HepG2 (cell line): ENCODE measurements at regions not wholly inside any gene's neighbourhood (a gene's known extent, or its start where the extent isn't known, plus 50 kb on each side); places are given as distances from the start of the nearest gene placed in this dataset.

Experiments used
- ATAC-seq: fragments of 200-7000 bp; cut with Tn5 transposase; 3 replicates; pipeline ENCODE4 v1.9.1; 2020; ENCODE audit warnings: mild to moderate bottlenecking, moderate library complexity
- BruUV-seq: library from RNA; stranded (reverse); fragments of 400-500 nt; replicated peaks from 2 replicates; lab custom pipeline; 2021; lab: Mats Ljungman, UMichigan
- CTCF ChIA-PET: fragments of 300-600 bp; formaldehyde crosslinking; extraction: SDS; loops from one replicate; lab custom pipeline; 2021; ENCODE audit warnings: low total read pairs, inconsistent platforms, low intra/inter-chr PET ratio; lab: Yijun Ruan, JAX
- POLR2A ChIA-PET: fragments of 350-600 bp; sonication (Branson Sonifier 250); formaldehyde crosslinking; loops from one replicate; lab custom pipeline; 2020; ENCODE audit warnings: antibody characterized with exemption, inconsistent platforms; lab: Yijun Ruan, JAX
- DNase-seq: peaks from one replicate; pipeline ENCODE4 v3.0.0-alpha.2; 2015; ENCODE audit warnings: low spot score
- FAIRE-seq: peaks from 3 replicates; lab custom pipeline; 2011; peaks lifted over from hg19 to GRCh38; lab: Jason Lieb, UNC
- H2AFZ ChIP-seq: one replicate; pipeline ENCODE4 v1.6.1; 2011; ENCODE audit warnings: low read length, inconsistent platforms
- H3K27ac ChIP-seq: fragments of 300-600 bp; 3 replicates; pipeline ENCODE4 v1.8.0; 2011; ENCODE audit warnings: mixed run types, mild to moderate bottlenecking, mixed read lengths, low read length, inconsistent platforms; ENCODE audit not compliant: insufficient read depth; ENCODE audit errors: extremely low read length
- H3K27me3 ChIP-seq, 2 experiments: fragments of 200-600 bp in 1 of 2; 2 replicates in 1 of 2; 3 replicates in 1 of 2; pipeline versions ENCODE4 v1.6.0 to v1.8.0; 2011; ENCODE audit warnings: low read length in 2 of 2, mild to moderate bottlenecking in 2 of 2, moderate library complexity in 2 of 2, inconsistent platforms in 1 of 2; ENCODE audit not compliant: insufficient read depth in 2 of 2, control insufficient read depth in 1 of 2
- H3K36me3 ChIP-seq, 2 experiments: fragments of 200-600 bp in 1 of 2; replicated peaks in 1 of 2; 2 replicates in 1 of 2; 3 replicates in 1 of 2; pipeline versions ENCODE4 v1.5.1 to v1.8.0; 2011; ENCODE audit warnings: low read length in 2 of 2, inconsistent platforms in 1 of 2; ENCODE audit not compliant: insufficient read depth in 2 of 2, control insufficient read depth in 1 of 2
- H3K4me1 ChIP-seq: 2 replicates; pipeline ENCODE4 v1.5.1; 2012; ENCODE audit warnings: low read length, inconsistent platforms; ENCODE audit not compliant: insufficient read depth
- H3K4me2 ChIP-seq: 2 replicates; pipeline ENCODE4 v1.6.0; 2011; ENCODE audit warnings: low read depth, low read length, inconsistent platforms
- H3K4me3 ChIP-seq, 3 experiments: fragments of 200-600 bp in 1 of 3; sonication (generic), shearing (Covaris generic) in 1 of 3; replicated peaks in 1 of 3; 2 replicates each; pipeline ENCODE4 v1.5.1; 2011 to 2016; ENCODE audit warnings: low read length in 3 of 3, inconsistent platforms in 2 of 3, low read depth in 2 of 3, mild to moderate bottlenecking in 2 of 3, control low read depth in 1 of 3, mixed read lengths in 1 of 3; ENCODE audit not compliant: insufficient read depth in 1 of 3
- H3K79me2 ChIP-seq: one replicate; pipeline ENCODE4 v1.6.1; 2011; ENCODE audit warnings: low read length, inconsistent platforms; ENCODE audit not compliant: insufficient read depth
- H3K9ac ChIP-seq: 2 replicates; pipeline ENCODE4 v1.6.0; 2011; ENCODE audit warnings: mild to moderate bottlenecking, low read depth, low read length, inconsistent platforms; ENCODE audit not compliant: insufficient read depth
- H3K9me3 ChIP-seq: 2 replicates; pipeline ENCODE4 v1.5.1; 2012; ENCODE audit warnings: mild to moderate bottlenecking, low read length
- H4K20me1 ChIP-seq: 2 replicates; pipeline ENCODE4 v1.6.0; 2011; ENCODE audit warnings: inconsistent platforms, mild to moderate bottlenecking, low read length, moderate library complexity; ENCODE audit not compliant: insufficient read depth
- ATM ChIP-seq: fragments of 450-650 bp; IDR thresholded peaks from 2 replicates; pipeline ENCODE4 v1.7.1; 2017; ENCODE audit warnings: mild to moderate bottlenecking, borderline replicate concordance
- KDM5A ChIP-seq: fragments of 200-600 bp; sonication (generic); IDR thresholded peaks from 2 replicates; pipeline ENCODE4 v1.7.0; 2018; ENCODE audit warnings: antibody characterized with exemption, mild to moderate bottlenecking, low read length, borderline replicate concordance
- PTBP1 ChIP-seq: fragments of 200-400 bp; formaldehyde crosslinking; IDR thresholded peaks from 2 replicates; pipeline ENCODE4 v1.6.1; 2018; ENCODE audit warnings: low read length, low read depth; ENCODE audit not compliant: poor library complexity, severe bottlenecking
- SIX4 ChIP-seq: sonication (generic); formaldehyde crosslinking; IDR thresholded peaks from 2 replicates; pipeline ENCODE4 v1.4.0; 2020; ENCODE audit warnings: missing genetic modification reagents
- TP53 ChIP-seq: sonication (generic); formaldehyde crosslinking; conservative IDR thresholded peaks from 2 replicates; pipeline ENCODE4 v1.4.0; 2020; ENCODE audit warnings: missing genetic modification reagents
- ZBTB3 ChIP-seq: sonication (generic); formaldehyde crosslinking; IDR thresholded peaks from 2 replicates; pipeline ENCODE4 v1.4.0; 2020; ENCODE audit warnings: low read depth, mild to moderate bottlenecking, moderate library complexity, missing genetic modification reagents, borderline replicate concordance
- ZFP41 ChIP-seq: sonication (generic); formaldehyde crosslinking; IDR thresholded peaks from 2 replicates; pipeline ENCODE4 v1.4.0; 2020; ENCODE audit warnings: mild to moderate bottlenecking, missing genetic modification reagents, borderline replicate concordance
- ZNF232 ChIP-seq: sonication (generic); formaldehyde crosslinking; IDR thresholded peaks from 2 replicates; pipeline ENCODE4 v1.4.0; 2020; ENCODE audit warnings: missing genetic modification reagents, borderline replicate concordance
- ZNF362 ChIP-seq: sonication (generic); formaldehyde crosslinking; IDR thresholded peaks from 2 replicates; pipeline ENCODE4 v1.4.0; 2020; ENCODE audit warnings: missing genetic modification reagents, mild to moderate bottlenecking, borderline replicate concordance
- ZNF670 ChIP-seq: sonication (generic); formaldehyde crosslinking; IDR thresholded peaks from 2 replicates; pipeline ENCODE4 v1.8.0; 2022; ENCODE audit warnings: mild to moderate bottlenecking, missing genetic modification reagents, borderline replicate concordance
- ZNF674 ChIP-seq: sonication (generic); formaldehyde crosslinking; IDR thresholded peaks from 2 replicates; pipeline ENCODE4 v1.5.0; 2020; ENCODE audit warnings: low read depth, mild to moderate bottlenecking, missing genetic modification reagents
- ZNF883 ChIP-seq: sonication (generic); formaldehyde crosslinking; IDR thresholded peaks from 2 replicates; pipeline ENCODE4 v1.5.1; 2020; ENCODE audit warnings: mild to moderate bottlenecking, missing genetic modification reagents; ENCODE audit errors: not compliant biosample characterization
- WGBS: methylation state at CpG from one replicate; pipeline ENCODE4 v1.1.6; 2017; ENCODE audit warnings: low lambda C conversion rate; 5-methylcytosine and 5-hydroxymethylcytosine counted together
- in situ Hi-C: cut with HindIII; loops from 2 replicates; pipeline ENCODE4 v1.10.0; 2017; ENCODE audit warnings: low pct_unique_long_range_greater_than_20kb; ENCODE audit not compliant: extremely low pct_ligation_motif_present
- intact Hi-C: fragments of 100-400 bp; cut with micrococcal nuclease; formaldehyde crosslinking; loops from one replicate; pipeline ENCODE4 v1.10.0; 2022; ENCODE audit not compliant: unreplicated experiment
- TF ChIP-seq, protein P1 (sequence below): sonication (generic); formaldehyde crosslinking; IDR thresholded peaks from 2 replicates; pipeline ENCODE4 v1.5.0; 2020; ENCODE audit warnings: missing genetic modification reagents
- TF ChIP-seq, protein P2 (sequence below): sonication (generic); formaldehyde crosslinking; IDR thresholded peaks from 2 replicates; pipeline ENCODE4 v1.4.0; 2020; ENCODE audit warnings: mild to moderate bottlenecking, low read depth, missing genetic modification reagents

- Histone ChIP-seq H3K9me3 (no peaks in the 10 kb centered on the region), H3K9ac (no peak overlapping the region), H3K4me1 (no peaks in the 10 kb centered on the region), H4K20me1 (no peaks in the 10 kb centered on the region), H3K79me2 (no peaks in the 10 kb centered on the region), H3K36me3 (no peaks in the 10 kb centered on the region), H3K27me3 (peaks cover 0 to 1% of the 10 kb centered on the region in 2 experiments; a peak in 2 of 5 replicates), H3K4me2 (no peak overlapping the region), H3K27ac (no peak overlapping the region), H3K4me3 (no peak overlapping the region), H2AFZ (no peak overlapping the region)
- no peak for FAIRE-seq
- 34% methylated on average over 11 of the region's 12 CpGs for WGBS
- CTCF ChIA-PET = no interaction called here
- no peak for TF ChIP-seq ATM
- TF ChIP-seq, protein P1, sequence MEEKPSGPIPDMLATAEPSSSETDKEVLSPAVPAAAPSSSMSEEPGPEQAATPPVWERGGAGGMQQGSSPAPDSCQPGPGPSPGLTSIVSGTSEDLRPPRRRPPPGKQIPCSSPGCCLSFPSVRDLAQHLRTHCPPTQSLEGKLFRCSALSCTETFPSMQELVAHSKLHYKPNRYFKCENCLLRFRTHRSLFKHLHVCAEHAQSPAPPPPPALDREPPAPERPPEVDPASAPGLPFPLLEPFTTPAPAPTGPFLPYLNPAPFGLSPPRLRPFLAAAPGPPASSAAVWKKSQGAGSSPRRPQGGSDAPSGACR (CRISPR knock-in tag) = no peak
- TF ChIP-seq KDM5A = no peak
- no peak for TF ChIP-seq ZNF362
- TF ChIP-seq ZNF883 = no peak
- TF ChIP-seq, protein P2, sequence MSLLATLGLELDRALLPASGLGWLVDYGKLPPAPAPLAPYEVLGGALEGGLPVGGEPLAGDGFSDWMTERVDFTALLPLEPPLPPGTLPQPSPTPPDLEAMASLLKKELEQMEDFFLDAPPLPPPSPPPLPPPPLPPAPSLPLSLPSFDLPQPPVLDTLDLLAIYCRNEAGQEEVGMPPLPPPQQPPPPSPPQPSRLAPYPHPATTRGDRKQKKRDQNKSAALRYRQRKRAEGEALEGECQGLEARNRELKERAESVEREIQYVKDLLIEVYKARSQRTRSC = no peak
- TF ChIP-seq SIX4 (CRISPR knock-in tag) = no peak
- TF ChIP-seq ZBTB3 (CRISPR knock-in tag) = no peak
- TF ChIP-seq PTBP1 = no peak
- TF ChIP-seq TP53 (CRISPR knock-in tag) = no peak
- no peak for TF ChIP-seq ZNF232 (CRISPR knock-in tag)
- no peak for TF ChIP-seq ZNF674 (CRISPR knock-in tag)
- no peak for TF ChIP-seq ZNF670 (CRISPR knock-in tag)
- TF ChIP-seq ZFP41 = no peak
- intact Hi-C loops (no loop called here), in situ Hi-C loops (no loop called here)
- BruUV-seq = no TSS peak
- ATAC-seq = no peak
- DNase-seq = no peak
- POLR2A ChIA-PET = no interaction called here
Measured at GRCh38 chr5:174175716-174176268, 130.3 kb downstream of the NSG2 start.
